ENCODE measurements at regions not wholly inside any gene's neighbourhood (a gene's known extent, or its start where the extent isn't known, plus 50 kb on each side); places are given as distances from the start of the nearest gene placed in this dataset.
"Not testable (repeated sequence)": the region's sequence is repeated elsewhere in the genome, so short reads cannot be mapped to it uniquely, and the experiment has no call there.

DNA sequence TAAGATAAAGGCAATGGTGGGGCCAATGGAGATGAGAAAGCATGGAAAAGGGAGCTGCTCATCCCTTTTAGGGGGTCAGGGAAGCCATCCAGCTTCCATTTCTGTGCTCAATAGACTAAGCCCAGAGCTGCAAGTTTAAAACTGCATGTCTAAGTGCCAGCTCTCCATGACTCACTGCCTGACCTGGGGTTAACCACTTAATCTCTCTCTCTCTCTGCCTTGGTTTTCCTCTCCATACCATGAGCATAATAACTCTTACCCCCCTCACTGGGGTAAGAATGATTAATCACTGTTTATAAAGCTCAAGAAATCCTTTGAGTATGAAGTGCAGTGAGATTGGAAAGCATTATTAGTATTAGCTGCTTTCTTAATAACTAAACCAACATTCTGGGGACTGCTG, 1382.4 kb upstream of the WWC1 start:
- Histone ChIP-seq H3K4me2 (ENCODE audit: low read length) (no peak overlapping the region), H3K4me1 (ENCODE audit: control insufficient read depth, insufficient read depth, low read length) (no peaks in the 10 kb centered on the region), H3K9ac (ENCODE audit: low read depth, low read length) (no peak overlapping the region), H3K9me3 (replicated peaks; ENCODE audit: low read length) (peaks cover 3% of the 10 kb centered on the region), H3K4me3 (ENCODE audit: low read length) (no peak overlapping the region), H3K36me3 (ENCODE audit: insufficient read depth, low read length) (no peaks in the 10 kb centered on the region), H3K27me3 (ENCODE audit: control insufficient read depth, insufficient read depth, low read length) (no peaks in the 10 kb centered on the region)

DNA sequence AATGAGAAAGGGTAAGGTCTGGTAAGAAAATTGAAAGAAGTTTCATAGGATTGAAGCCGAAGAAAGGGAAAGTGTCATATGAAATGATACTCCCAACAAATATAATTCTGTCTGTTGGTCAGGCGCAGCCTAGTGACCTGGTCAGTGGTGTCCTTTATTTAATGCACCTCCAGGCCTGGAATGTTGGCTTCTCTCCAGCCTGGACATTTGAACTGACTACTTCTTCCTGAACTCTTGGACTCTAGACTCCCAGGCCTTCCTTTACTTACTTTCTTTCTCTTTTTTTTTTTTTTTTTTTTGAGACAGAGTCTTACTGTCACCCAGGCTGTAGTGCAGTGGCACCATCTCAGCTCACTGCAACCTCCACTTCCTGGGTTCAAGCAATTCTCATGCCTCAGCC, 1381.5 kb upstream of the WWC1 start:
- H3K9ac ChIP-seq (ENCODE audit: low read depth, low read length): no peak overlapping the region
- no peak overlapping the region for H3K4me3 ChIP-seq (ENCODE audit: low read length)
- no peaks in the 10 kb centered on the region for H3K27me3 ChIP-seq (ENCODE audit: control insufficient read depth, insufficient read depth, low read length)
- H3K9me3 ChIP-seq (replicated peaks; ENCODE audit: low read length): peaks cover 1% of the 10 kb centered on the region
- no peaks in the 10 kb centered on the region for H3K4me1 ChIP-seq (ENCODE audit: control insufficient read depth, insufficient read depth, low read length)
- no peaks in the 10 kb centered on the region for H3K36me3 ChIP-seq (ENCODE audit: insufficient read depth, low read length)
- H3K4me2 ChIP-seq (ENCODE audit: low read length): no peak overlapping the region

DNA sequence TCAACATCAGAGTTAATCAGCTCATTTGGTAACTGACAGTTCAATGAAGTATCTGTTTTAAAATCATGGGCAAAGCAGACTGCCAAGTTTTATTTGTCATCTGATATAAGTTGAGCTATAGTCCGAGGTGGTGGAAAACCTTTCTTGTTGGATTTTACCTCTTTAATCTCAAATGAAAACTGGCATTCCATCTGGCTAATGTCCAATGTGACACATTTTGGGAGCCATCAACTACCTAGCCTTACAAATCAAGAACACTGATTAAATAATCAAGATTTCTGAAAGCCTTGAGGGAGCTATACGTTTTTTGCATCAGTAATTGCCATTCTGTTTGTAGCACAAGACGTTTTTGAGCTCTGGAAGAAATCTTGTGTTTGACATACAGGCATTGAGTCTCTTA, 1380.5 kb upstream of the WWC1 start:
- H3K4me2 ChIP-seq (ENCODE audit: low read length): no peak overlapping the region
- no peaks in the 10 kb centered on the region for H3K27me3 ChIP-seq (ENCODE audit: control insufficient read depth, insufficient read depth, low read length)
- H3K4me1 ChIP-seq (ENCODE audit: control insufficient read depth, insufficient read depth, low read length): no peaks in the 10 kb centered on the region
- no peaks in the 10 kb centered on the region for H3K36me3 ChIP-seq (ENCODE audit: insufficient read depth, low read length)
- no peak overlapping the region for H3K4me3 ChIP-seq (ENCODE audit: low read length)
- H3K9ac ChIP-seq (ENCODE audit: low read depth, low read length): no peak overlapping the region
- H3K9me3 ChIP-seq (replicated peaks; ENCODE audit: low read length): no peaks in the 10 kb centered on the region

DNA sequence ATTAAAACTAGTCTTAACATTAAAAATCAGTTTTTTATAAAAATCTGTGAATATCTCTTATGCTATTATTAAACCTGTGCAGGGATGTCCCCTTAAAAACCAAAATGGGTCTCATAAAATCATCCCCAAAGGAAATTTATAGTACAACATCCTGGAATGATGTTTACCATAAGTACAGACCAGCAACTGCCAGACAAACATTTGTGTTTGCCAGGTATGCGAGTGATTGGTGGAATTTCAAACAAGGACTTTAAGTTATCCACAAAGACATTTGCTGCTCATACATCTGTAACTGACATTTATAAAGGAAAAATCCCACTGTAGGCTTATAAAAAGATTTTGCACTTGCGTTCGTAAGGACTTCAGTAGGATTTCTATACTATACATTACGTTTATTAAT, 1375.4 kb upstream of the WWC1 start:
- no peak overlapping the region for H3K4me3 ChIP-seq (ENCODE audit: low read length)

DNA sequence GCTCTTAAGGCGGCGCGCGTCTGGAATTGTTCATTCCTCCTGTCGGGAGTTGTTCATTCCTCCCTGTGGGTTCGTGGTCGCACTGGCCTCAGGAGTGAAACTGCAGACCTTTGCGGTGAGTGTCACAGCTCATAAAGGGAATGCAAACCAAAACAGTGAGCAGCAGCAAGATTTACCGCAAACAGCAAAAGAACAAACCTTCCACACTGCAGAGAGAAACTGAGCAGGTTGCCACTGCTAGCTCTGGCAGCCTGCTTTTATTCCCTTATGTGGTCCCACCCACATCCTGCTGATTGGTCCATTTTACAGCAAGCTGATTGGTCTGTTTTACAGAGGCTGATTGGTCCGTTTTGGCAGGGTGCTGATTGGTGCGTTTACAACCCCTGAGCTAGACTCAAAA, 1365.3 kb upstream of the WWC1 start:
- Histone ChIP-seq H3K27me3 (ENCODE audit: control insufficient read depth, insufficient read depth, low read length) (no peaks in the 10 kb centered on the region), H3K4me3 (ENCODE audit: low read length) (no peak overlapping the region), H3K4me2 (ENCODE audit: low read length) (no peak overlapping the region), H3K36me3 (ENCODE audit: insufficient read depth, low read length) (no peaks in the 10 kb centered on the region), H3K9ac (ENCODE audit: low read depth, low read length) (no peak overlapping the region), H3K4me1 (ENCODE audit: control insufficient read depth, insufficient read depth, low read length) (no peaks in the 10 kb centered on the region), H3K9me3 (replicated peaks; ENCODE audit: low read length) (no peaks in the 10 kb centered on the region)

More for the DNA sequence above, 1375.4 kb upstream of the WWC1 start:
- H3K4me2 ChIP-seq (ENCODE audit: low read length): no peak overlapping the region
- H3K9ac ChIP-seq (ENCODE audit: low read depth, low read length): no peak overlapping the region
- no peaks in the 10 kb centered on the region for H3K4me1 ChIP-seq (ENCODE audit: control insufficient read depth, insufficient read depth, low read length)
- H3K36me3 ChIP-seq (ENCODE audit: insufficient read depth, low read length): no peaks in the 10 kb centered on the region
- no peaks in the 10 kb centered on the region for H3K9me3 ChIP-seq (replicated peaks; ENCODE audit: low read length)
- no peaks in the 10 kb centered on the region for H3K27me3 ChIP-seq (ENCODE audit: control insufficient read depth, insufficient read depth, low read length)

DNA sequence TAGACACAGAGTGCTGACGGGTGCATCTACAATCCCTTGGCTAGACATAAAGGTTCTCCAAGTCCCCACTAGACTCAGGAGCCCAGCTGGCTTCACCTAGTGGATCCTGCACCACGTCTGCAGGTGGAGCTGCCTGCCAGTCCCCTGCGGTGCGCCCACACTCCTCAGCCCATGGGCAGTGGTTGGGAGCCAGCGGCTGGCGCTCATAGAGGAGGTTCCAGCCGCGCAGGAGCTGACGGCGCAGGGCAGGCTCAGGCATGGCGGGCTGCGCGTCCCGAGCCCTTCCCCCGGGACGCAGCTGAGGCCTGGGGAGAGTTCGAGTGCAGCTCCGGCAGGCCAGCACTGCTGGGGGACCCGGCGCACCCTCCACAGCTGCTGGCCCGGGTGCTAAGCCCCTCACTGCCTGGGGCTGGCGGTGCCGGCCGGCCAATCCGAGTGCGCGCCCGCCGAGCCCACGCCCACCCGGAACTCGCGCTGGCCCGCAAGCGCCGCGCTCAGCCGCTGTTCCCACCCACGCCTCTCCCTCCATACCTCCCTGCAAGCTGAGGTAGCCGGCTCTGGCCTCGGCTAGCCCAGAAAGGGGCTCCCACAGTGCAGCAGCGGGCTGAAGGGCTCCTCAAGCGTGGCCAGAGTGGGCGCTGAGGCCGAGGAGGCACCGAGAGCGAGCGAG, 1364.5 kb upstream of the WWC1 start:
- H3K4me1 ChIP-seq (ENCODE audit: control insufficient read depth, insufficient read depth, low read length); H3K9ac ChIP-seq (ENCODE audit: low read depth, low read length); H3K27me3 ChIP-seq (ENCODE audit: control insufficient read depth, insufficient read depth, low read length); H3K36me3 ChIP-seq (ENCODE audit: insufficient read depth, low read length); H3K4me2 ChIP-seq (ENCODE audit: low read length); H3K4me3 ChIP-seq (ENCODE audit: low read length); H3K9me3 ChIP-seq (replicated peaks; ENCODE audit: low read length): not testable (repeated sequence)

DNA sequence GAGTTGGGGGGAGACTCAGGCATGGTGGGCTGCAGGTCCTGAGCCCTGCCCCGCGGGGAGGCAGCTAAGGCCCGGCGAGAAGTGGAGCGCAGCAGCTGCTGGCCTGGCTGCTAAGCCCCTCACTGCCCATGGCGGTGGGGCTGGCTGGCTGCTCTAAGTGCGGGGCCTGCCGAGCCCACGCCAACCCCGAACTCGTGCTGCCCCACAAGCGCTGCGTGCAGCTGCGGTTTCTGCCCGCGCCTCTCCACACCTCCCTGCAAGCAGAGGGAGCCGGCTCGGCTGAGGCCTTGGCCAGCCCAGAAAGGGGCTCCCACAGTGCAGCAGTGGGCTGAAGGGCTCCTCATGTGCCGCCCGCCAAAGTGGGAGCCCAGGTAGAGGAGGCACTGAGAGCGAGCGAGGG, 1355.1 kb upstream of the WWC1 start:
- Histone ChIP-seq H3K9ac (ENCODE audit: low read depth, low read length) (no peak overlapping the region), H3K4me1 (ENCODE audit: control insufficient read depth, insufficient read depth, low read length) (no peaks in the 10 kb centered on the region), H3K4me3 (ENCODE audit: low read length) (no peak overlapping the region), H3K27me3 (ENCODE audit: control insufficient read depth, insufficient read depth, low read length) (no peaks in the 10 kb centered on the region), H3K9me3 (replicated peaks; ENCODE audit: low read length) (peaks cover 5% of the 10 kb centered on the region), H3K4me2 (ENCODE audit: low read length) (no peak overlapping the region), H3K36me3 (ENCODE audit: insufficient read depth, low read length) (no peaks in the 10 kb centered on the region)

DNA sequence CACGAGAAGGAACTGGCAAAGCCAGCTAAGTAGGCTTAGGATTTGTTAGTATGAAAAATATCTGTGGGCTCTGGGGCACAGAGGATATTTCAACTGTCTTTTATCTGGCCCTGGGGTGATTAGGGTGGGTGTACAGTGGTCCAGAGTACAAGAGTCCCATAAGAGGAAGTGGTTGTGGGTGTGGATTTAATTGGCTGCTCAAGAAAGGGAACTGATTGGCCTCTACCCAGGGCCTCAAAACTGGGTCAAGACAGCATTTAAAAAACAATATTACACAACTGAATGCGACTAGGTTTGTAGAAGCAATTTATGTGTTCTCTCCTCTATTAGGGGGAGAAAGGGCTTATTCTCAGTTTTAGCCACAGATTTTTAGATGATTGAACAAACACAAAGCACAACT, 1353.4 kb upstream of the WWC1 start:
- Histone ChIP-seq H3K4me2 (ENCODE audit: low read length) (no peak overlapping the region), H3K36me3 (ENCODE audit: insufficient read depth, low read length) (no peaks in the 10 kb centered on the region), H3K27me3 (ENCODE audit: control insufficient read depth, insufficient read depth, low read length) (no peaks in the 10 kb centered on the region), H3K9me3 (replicated peaks; ENCODE audit: low read length) (peaks cover 5% of the 10 kb centered on the region), H3K9ac (ENCODE audit: low read depth, low read length) (no peak overlapping the region), H3K4me1 (ENCODE audit: control insufficient read depth, insufficient read depth, low read length) (no peaks in the 10 kb centered on the region), H3K4me3 (ENCODE audit: low read length) (no peak overlapping the region)

DNA sequence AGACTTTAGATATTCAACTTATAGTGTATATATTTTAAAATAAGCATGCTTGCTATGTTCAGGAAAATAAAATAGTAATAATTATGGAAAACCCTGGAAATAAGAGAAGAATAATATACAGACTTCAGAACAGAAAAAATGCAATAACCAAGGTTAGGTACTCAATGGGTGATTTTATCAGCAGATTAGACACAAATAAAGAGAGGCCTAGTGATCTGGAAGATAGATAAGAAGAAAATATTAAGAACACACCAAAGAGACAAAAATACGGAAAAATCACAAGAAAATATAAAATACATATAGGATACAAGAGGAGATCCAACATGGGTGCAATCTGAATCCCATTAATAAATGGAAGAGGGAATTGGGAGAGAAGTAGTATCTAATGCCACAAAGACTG, 1348.5 kb upstream of the WWC1 start:
- H3K9ac ChIP-seq (ENCODE audit: low read depth, low read length): no peak overlapping the region
- no peaks in the 10 kb centered on the region for H3K4me1 ChIP-seq (ENCODE audit: control insufficient read depth, insufficient read depth, low read length)
- peaks cover 5% of the 10 kb centered on the region for H3K9me3 ChIP-seq (replicated peaks; ENCODE audit: low read length)

DNA sequence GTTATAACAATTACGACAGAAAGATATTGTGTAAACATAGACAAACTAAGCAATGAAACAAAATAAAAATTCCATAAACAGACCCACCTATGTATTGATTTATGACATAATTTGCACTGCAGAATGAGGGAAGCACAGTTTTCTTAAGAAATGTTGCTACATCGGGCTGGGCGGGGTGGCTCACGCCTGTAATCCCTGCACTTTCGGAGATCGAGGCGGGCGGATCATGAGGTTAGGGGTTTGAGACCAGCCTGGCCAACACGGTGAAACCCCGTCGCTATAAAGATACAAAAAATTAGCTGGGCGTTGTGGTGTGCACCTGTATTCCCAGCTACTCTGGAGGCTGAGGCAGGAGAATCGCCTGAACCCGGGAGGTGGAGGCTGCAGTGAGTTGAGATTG, 1344.4 kb upstream of the WWC1 start:
- no peak overlapping the region for H3K9ac ChIP-seq (ENCODE audit: low read depth, low read length)
- no peaks in the 10 kb centered on the region for H3K27me3 ChIP-seq (ENCODE audit: control insufficient read depth, insufficient read depth, low read length)
- H3K36me3 ChIP-seq (ENCODE audit: insufficient read depth, low read length): no peaks in the 10 kb centered on the region

More for the DNA sequence above, 1348.5 kb upstream of the WWC1 start:
- Histone ChIP-seq H3K27me3 (ENCODE audit: control insufficient read depth, insufficient read depth, low read length) (no peaks in the 10 kb centered on the region), H3K4me3 (ENCODE audit: low read length) (no peak overlapping the region), H3K36me3 (ENCODE audit: insufficient read depth, low read length) (no peaks in the 10 kb centered on the region), H3K4me2 (ENCODE audit: low read length) (no peak overlapping the region)

DNA sequence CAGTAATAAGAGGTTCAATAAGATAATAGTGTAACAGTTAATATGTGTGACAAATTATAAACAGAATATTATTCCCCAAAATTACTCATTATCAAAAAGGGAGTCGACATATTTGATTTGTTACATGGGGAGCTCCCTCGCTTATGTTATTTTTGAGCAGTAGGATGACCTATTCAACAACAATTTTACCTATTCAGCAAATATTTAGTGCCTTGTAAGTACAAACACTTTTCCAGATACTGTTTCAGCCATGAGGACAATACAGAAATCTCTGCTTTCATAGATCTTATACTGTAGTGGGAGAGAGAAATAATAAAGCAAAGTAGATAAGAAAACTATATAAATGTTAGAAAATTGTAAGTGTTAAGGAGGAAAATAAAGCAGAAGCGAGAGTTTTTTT, 1342.8 kb upstream of the WWC1 start:
- no peak overlapping the region for H3K4me2 ChIP-seq (ENCODE audit: low read length)
- peaks cover 4% of the 10 kb centered on the region for H3K9me3 ChIP-seq (replicated peaks; ENCODE audit: low read length)
- no peaks in the 10 kb centered on the region for H3K27me3 ChIP-seq (ENCODE audit: control insufficient read depth, insufficient read depth, low read length)
- no peak overlapping the region for H3K9ac ChIP-seq (ENCODE audit: low read depth, low read length)
- no peak overlapping the region for H3K4me3 ChIP-seq (ENCODE audit: low read length)
- no peaks in the 10 kb centered on the region for H3K36me3 ChIP-seq (ENCODE audit: insufficient read depth, low read length)
- H3K4me1 ChIP-seq (ENCODE audit: control insufficient read depth, insufficient read depth, low read length): no peaks in the 10 kb centered on the region

More for the DNA sequence above, 1344.4 kb upstream of the WWC1 start:
- Histone ChIP-seq H3K4me1 (ENCODE audit: control insufficient read depth, insufficient read depth, low read length) (no peaks in the 10 kb centered on the region), H3K4me3 (ENCODE audit: low read length) (no peak overlapping the region), H3K9me3 (replicated peaks; ENCODE audit: low read length) (peaks cover 4% of the 10 kb centered on the region), H3K4me2 (ENCODE audit: low read length) (no peak overlapping the region)

DNA sequence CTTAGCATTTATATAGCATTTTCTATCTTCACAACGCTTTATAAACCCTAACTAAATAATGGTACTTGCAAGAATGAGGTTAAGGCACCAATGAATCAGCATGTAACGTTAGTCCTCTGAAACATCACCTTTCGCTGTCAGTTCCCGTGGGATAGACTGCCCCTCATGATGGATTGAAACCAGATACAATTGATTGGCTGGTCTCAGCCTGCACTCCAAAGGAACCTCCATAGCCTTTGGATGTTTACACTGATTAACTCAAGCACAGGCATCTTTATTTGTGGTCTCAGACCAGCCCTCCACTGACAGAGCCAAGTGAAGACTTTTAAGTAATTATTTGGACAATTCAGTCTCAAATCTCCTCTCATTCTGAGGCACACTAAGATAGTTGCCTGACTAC, 1339.4 kb upstream of the WWC1 start:
- Histone ChIP-seq H3K9me3 (replicated peaks; ENCODE audit: low read length) (peaks cover 4% of the 10 kb centered on the region), H3K9ac (ENCODE audit: low read depth, low read length) (no peak overlapping the region), H3K27me3 (ENCODE audit: control insufficient read depth, insufficient read depth, low read length) (no peaks in the 10 kb centered on the region), H3K4me2 (ENCODE audit: low read length) (no peak overlapping the region), H3K36me3 (ENCODE audit: insufficient read depth, low read length) (no peaks in the 10 kb centered on the region), H3K4me3 (ENCODE audit: low read length) (no peak overlapping the region), H3K4me1 (ENCODE audit: control insufficient read depth, insufficient read depth, low read length) (no peaks in the 10 kb centered on the region)
